Pancreas (tissue), 10 donors: ENCODE measurements at regions not wholly inside any gene's neighbourhood (a gene's known extent, or its start where the extent isn't known, plus 50 kb on each side); places are given as distances from the start of the nearest gene placed in this dataset.

Experiments
- ATAC-seq, 4 donors: fragments of 200-7000 bp; cut with Tn5 transposase; one replicate each; pipeline versions ENCODE4 v1.8.0 to v1.9.1; 2020; ENCODE audit warnings: mild to moderate bottlenecking in 4 of 4, moderate library complexity in 4 of 4
- DNase-seq, 6 donors: peaks; one replicate each; pipeline ENCODE4 v3.0.0-alpha.2; 2020
- FAIRE-seq: peaks from 2 replicates; lab custom pipeline; 2012; peaks lifted over from hg19 to GRCh38; lab: Jason Lieb, UNC
- H3K27ac ChIP-seq, 4 donors: fragments of 200-600 bp; sonication (generic); 1 replicate in 3 of 4; 2 replicates in 1 of 4; pipeline versions ENCODE4 v1.5.0 to v1.8.0; 2020
- H3K27me3 ChIP-seq, 4 donors: fragments of 200-600 bp; one replicate each; pipeline ENCODE4 v1.8.0; 2021
- H3K36me3 ChIP-seq, 3 donors: fragments of 200-600 bp; sonication (generic) in 1 of 3; one replicate each; pipeline versions ENCODE4 v1.5.0 to v1.8.0; 2020 to 2021
- H3K4me1 ChIP-seq, 3 donors: fragments of 200-600 bp; one replicate each; pipeline ENCODE4 v1.8.0; 2021
- H3K4me3 ChIP-seq, 4 donors: fragments of 200-600 bp; sonication (generic) in 2 of 4; one replicate each; pipeline versions ENCODE4 v1.5.0 to v1.8.0; 2020 to 2021
- H3K9me3 ChIP-seq, 4 donors: fragments of 200-600 bp; one replicate each; pipeline ENCODE4 v1.8.0; 2021
- WGBS, 2 donors: extraction: QIAGEN DNeasy Blood & Tissue Kit; methylation state at CpG; one replicate each; pipeline ENCODE4 v1.1.7; 2013; 5-methylcytosine and 5-hydroxymethylcytosine counted together
- intact Hi-C, 3 donors: fragments of 100-400 bp; cut with DNase I; formaldehyde crosslinking; loops; one replicate each; pipeline versions ENCODE4 v1.11.1 to v1.14.2; 2022
- TF ChIP-seq, protein P1 (sequence below), 4 donors: fragments of 200-600 bp; sonication (generic) in 3 of 4; IDR thresholded peaks; one replicate each; pipeline versions ENCODE4 v1.5.0 to v1.8.0; 2021; ENCODE audit warnings: antibody characterized with exemption in 4 of 4
- donor health status: healthy with polysubstance abuse.
- donor health status: DM: no; HTN: no; CAD: no; lungs with moderate emphysema.
- donor health status: DM: no; HTN: no; CAD: no.
- donor health status: control.
- donor health status: control.
- donor health status: Bipolar disorder and iron deficiency.
- donor health status: DM: yes; HTN: yes; CAD: no.
- donor health status: DM: no; HTN: no; CAD: no.
- donor health status: DM: no; HTN: no; CAD: no.
- donor health status: DM: yes; HTN: yes; CAD: no.

DNA sequence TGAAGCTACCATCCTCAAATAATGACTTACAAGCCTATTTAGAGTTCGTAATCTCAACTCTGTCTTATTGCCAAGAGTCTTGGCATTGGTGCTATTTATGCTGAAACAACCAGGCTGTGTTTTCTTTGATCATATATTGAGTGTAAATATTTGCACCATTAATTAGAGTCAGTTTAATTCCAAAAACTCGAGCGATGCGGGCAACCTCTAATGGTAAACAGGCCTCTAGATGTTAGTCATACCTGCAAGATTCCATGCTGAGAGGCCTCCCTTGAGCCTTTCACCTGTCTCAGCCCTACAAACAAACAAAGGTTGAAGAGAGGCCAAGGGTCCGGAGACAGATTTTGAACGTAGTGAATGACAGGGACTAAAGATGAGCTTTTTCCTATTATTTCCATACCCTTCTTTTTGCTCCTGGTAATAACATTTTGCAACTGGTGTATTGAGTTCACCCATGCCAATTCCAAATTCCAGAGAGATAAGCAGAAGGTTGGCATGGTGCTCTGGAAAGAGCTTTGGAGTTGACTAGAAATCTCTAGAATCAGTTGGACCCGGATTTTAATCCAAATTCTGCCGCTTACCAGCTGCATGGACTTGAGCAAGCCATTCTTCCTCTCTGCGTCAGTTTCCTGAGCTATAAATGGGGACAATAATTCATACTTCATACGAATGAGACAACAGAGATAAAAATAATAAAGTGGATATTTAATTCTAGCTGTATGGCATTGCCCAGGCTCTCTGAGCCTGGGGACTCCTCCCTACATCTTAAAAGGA is 99.1 kb upstream of the ANO1 start:
- Histone ChIP-seq H3K4me1 (no peaks in the 10 kb centered on the region), H3K36me3 (no peaks in the 10 kb centered on the region), H3K9me3 (no peaks in the 10 kb centered on the region), H3K4me3 (no peak overlapping the region), H3K27me3 (no peaks in the 10 kb centered on the region), H3K27ac (no peak overlapping the region)
- FAIRE-seq (no peak), DNase-seq (no peak), ATAC-seq (no peak)
- intact Hi-C loops, result no loop called here
- WGBS, 2 donors, result 53% methylated on average over 10 of the region's 10 CpGs
- TF ChIP-seq, protein P1, sequence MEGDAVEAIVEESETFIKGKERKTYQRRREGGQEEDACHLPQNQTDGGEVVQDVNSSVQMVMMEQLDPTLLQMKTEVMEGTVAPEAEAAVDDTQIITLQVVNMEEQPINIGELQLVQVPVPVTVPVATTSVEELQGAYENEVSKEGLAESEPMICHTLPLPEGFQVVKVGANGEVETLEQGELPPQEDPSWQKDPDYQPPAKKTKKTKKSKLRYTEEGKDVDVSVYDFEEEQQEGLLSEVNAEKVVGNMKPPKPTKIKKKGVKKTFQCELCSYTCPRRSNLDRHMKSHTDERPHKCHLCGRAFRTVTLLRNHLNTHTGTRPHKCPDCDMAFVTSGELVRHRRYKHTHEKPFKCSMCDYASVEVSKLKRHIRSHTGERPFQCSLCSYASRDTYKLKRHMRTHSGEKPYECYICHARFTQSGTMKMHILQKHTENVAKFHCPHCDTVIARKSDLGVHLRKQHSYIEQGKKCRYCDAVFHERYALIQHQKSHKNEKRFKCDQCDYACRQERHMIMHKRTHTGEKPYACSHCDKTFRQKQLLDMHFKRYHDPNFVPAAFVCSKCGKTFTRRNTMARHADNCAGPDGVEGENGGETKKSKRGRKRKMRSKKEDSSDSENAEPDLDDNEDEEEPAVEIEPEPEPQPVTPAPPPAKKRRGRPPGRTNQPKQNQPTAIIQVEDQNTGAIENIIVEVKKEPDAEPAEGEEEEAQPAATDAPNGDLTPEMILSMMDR (IDR thresholded peaks at IDR 0.05), result no peak

DNA sequence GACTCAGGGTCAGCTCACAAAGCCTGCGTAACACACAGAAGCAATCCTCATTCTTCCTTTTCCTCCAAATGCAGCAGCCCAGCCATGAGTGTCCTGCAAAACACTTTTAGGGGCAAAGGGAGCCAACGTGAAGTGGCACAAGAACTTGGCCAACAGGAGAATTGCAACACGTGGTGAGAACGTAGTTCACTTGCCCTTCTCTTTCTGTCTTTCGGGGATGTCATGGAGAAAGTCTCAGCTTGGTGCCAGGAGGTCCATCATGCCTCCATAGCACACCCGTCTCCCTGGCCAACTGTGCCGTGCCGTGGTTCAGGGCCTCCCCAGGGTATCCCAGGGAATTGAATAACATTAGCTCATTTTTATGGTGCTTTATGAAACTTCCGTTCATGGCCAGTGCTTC is 98.5 kb upstream of the ANO1 start:
- Histone ChIP-seq H3K9me3 (no peaks in the 10 kb centered on the region), H3K4me3 (no peak overlapping the region), H3K4me1 (no peaks in the 10 kb centered on the region), H3K27me3 (no peaks in the 10 kb centered on the region), H3K27ac (no peak overlapping the region), H3K36me3 (no peaks in the 10 kb centered on the region)
- 69 to 79% methylated on average over 9 of the region's 9 CpGs for WGBS, 2 donors
- no peak for ATAC-seq
- DNase-seq, result no peak
- no peak for FAIRE-seq
- TF ChIP-seq, protein P1 (IDR thresholded peaks at IDR 0.05), result no peak
- intact Hi-C loops, result no loop called here

DNA sequence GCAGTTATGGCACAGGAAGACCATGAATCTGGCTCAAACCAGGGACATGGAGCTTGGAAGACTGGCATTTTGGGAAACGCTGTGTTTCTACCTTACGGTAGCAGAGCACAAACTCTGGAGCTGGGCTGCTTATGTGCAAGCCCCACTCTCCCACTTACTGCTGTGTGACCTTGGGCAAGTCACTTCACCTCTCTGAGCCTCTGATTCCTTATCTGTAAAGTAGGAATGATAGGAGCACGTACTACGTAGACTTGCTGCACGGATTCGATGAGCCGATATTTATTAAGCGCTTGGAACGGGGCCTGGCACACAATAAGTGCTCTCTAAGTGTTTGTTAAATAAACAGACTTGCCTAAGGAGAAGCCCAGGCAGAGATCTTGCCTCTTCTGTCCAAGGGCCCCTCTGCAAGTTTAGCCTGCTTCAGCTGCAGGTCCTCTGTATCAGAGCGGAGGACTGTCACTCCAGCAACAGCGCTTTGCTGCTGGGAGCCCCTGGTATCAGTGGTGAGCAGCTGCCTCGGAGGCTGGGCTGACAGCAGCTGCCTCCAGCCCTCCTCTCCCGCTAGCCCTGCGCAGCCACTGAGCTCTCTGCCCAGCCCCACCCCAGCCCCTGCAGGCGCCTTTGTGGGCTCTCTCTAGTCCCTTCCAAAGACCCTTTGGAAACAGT is 96.9 kb upstream of the ANO1 start:
- no peak for ATAC-seq
- Histone ChIP-seq H3K4me3 (no peak overlapping the region), H3K27me3 (peaks cover 0 to 3% (median under 1%) of the 10 kb centered on the region in 4 donors), H3K9me3 (no peaks in the 10 kb centered on the region), H3K36me3 (no peaks in the 10 kb centered on the region), H3K4me1 (no peaks in the 10 kb centered on the region), H3K27ac (no peak overlapping the region)
- no peak for FAIRE-seq
- 56 to 60% methylated on average over 15 of the region's 15 CpGs for WGBS, 2 donors
- no peak for DNase-seq
- TF ChIP-seq, protein P1 (IDR thresholded peaks at IDR 0.05), result no peak
- intact Hi-C loops, result no loop called here

DNA sequence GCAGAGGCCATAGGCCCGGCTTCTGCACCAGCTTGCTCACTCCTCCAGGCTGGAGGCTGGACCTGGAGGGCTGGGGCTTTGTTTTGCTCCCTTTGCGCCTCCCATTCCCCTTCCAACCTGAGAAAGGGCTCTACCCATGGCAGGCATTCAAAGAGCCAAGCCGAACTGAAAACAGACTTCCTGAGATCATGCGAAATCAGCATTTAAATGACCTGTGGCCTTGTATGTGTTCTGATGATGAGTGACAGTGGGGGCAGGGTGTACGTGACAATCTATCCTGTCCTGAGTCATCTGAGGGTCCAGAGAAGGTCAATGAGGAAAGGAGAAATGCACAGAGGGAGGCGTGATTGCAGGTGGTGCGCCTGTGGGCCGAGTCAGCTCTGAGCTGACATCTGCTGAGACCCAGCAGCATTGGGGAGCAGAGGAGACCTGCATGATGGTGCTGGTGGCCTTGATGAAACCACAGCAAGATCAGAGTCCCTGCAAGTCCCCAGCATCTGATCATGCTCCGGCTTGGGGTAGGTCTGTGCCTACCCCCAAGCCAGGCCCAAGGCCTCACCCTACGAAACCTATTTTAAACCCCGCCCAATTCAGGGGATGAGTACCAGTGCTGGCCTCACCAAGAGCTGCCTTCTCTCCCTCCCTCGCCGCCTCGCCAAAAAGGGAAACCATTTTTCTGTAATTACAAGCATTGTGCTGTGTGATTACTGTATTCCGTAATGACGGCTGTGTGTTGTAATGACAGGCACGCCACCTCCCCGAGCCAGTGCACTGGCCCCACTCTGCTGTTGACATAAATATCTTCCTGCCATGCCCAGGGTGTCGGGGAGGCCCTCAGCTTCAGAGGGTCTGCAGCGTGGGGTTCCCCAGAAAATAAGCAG is 95.2 kb upstream of the ANO1 start:
- Histone ChIP-seq H3K36me3 (no peaks in the 10 kb centered on the region), H3K4me1 (no peaks in the 10 kb centered on the region), H3K27ac (no peak overlapping the region), H3K9me3 (no peaks in the 10 kb centered on the region), H3K4me3 (no peak overlapping the region), H3K27me3 (peaks cover 0 to 3% (median 1%) of the 10 kb centered on the region in 4 donors)
- intact Hi-C loops, result no loop called here
- WGBS, 2 donors, result 72 to 74% methylated on average over 20 of the region's 20 CpGs
- ATAC-seq (no peak), DNase-seq (no peak), FAIRE-seq (no peak)
- TF ChIP-seq, protein P1 (IDR thresholded peaks at IDR 0.05), result no peak
